MM.1S (cell line): ENCODE measurements at regions not wholly inside any gene's neighbourhood (a gene's known extent, or its start where the extent isn't known, plus 50 kb on each side); places are given as distances from the start of the nearest gene placed in this dataset.

Source experiments
- DNase-seq: peaks from one replicate; pipeline ENCODE4 v3.0.0-alpha.2; 2015
- H2AFZ ChIP-seq: fragments of 300-600 bp; sonication (generic); 2 replicates; pipeline ENCODE4 v1.6.0; 2016; ENCODE audit warnings: antibody characterized with exemption, low read length
- H3F3A ChIP-seq: fragments of 300-600 bp; sonication (generic); 2 replicates; pipeline ENCODE4 v1.6.1; 2016; ENCODE audit warnings: mild to moderate bottlenecking, antibody characterized with exemption, low read length, moderate library complexity, mixed read lengths; ENCODE audit not compliant: insufficient read depth
- H3K27ac ChIP-seq: fragments of 300-600 bp; sonication (generic); 2 replicates; pipeline ENCODE4 v1.5.1; 2016; ENCODE audit warnings: mild to moderate bottlenecking, low read length
- H3K27me3 ChIP-seq: fragments of 300-600 bp; sonication (generic); replicated peaks from 2 replicates; pipeline ENCODE4 v1.6.0; 2016; ENCODE audit warnings: low read length; ENCODE audit not compliant: insufficient read depth
- H3K36me3 ChIP-seq: fragments of 300-600 bp; sonication (generic); replicated peaks from 2 replicates; pipeline ENCODE4 v1.6.1; 2016; ENCODE audit warnings: mild to moderate bottlenecking, low read length, mixed read lengths; ENCODE audit not compliant: insufficient read depth
- H3K4me1 ChIP-seq: fragments of 300-600 bp; sonication (generic); 2 replicates; pipeline ENCODE4 v1.6.1; 2016; ENCODE audit warnings: low read length, mixed read lengths
- H3K4me2 ChIP-seq: fragments of 300-600 bp; sonication (generic); 2 replicates; pipeline ENCODE4 v1.6.0; 2016; ENCODE audit warnings: low read depth, low read length
- H3K4me3 ChIP-seq: fragments of 300-600 bp; sonication (generic); 2 replicates; pipeline ENCODE4 v1.5.1; 2016; ENCODE audit warnings: low read length, mixed read lengths
- H3K79me2 ChIP-seq: fragments of 300-600 bp; sonication (generic); 2 replicates; pipeline ENCODE4 v1.6.1; 2016; ENCODE audit warnings: mixed run types, low read length, mixed read lengths
- H3K9ac ChIP-seq: fragments of 300-600 bp; sonication (generic); 2 replicates; pipeline ENCODE4 v1.6.1; 2016; ENCODE audit warnings: low read length, mixed read lengths
- H3K9me2 ChIP-seq: fragments of 300-600 bp; sonication (generic); replicated peaks from 2 replicates; pipeline ENCODE4 v1.6.1; 2016; ENCODE audit warnings: mild to moderate bottlenecking, low read length, mixed read lengths; ENCODE audit not compliant: insufficient read depth
- H3K9me3 ChIP-seq: fragments of 300-600 bp; sonication (generic); replicated peaks from 2 replicates; pipeline ENCODE4 v1.6.1; 2016; ENCODE audit warnings: mild to moderate bottlenecking, low read length, mixed read lengths; ENCODE audit not compliant: insufficient read depth
- H4K20me1 ChIP-seq: fragments of 300-600 bp; sonication (generic); 2 replicates; pipeline ENCODE4 v1.6.1; 2016; ENCODE audit warnings: mild to moderate bottlenecking, low read length, moderate library complexity, mixed read lengths; ENCODE audit not compliant: insufficient read depth
- EZH2 ChIP-seq: fragments of 300-600 bp; sonication (generic); optimal IDR thresholded peaks from 2 replicates; pipeline ENCODE3; 2017; ENCODE audit warnings: low read depth, mild to moderate bottlenecking, antibody characterized with exemption, low read length, mixed read lengths
- EZH2phosphoT487 ChIP-seq: fragments of 300-600 bp; sonication (generic); IDR thresholded peaks from 2 replicates; pipeline ENCODE4 v1.6.1; 2018; ENCODE audit warnings: antibody characterized with exemption, low read length
- TF ChIP-seq, protein P1 (sequence below): fragments of 300-600 bp; sonication (generic); IDR thresholded peaks from 2 replicates; pipeline ENCODE4 v1.5.1; 2016; ENCODE audit warnings: antibody characterized with exemption, low read length, mixed read lengths

DNA sequence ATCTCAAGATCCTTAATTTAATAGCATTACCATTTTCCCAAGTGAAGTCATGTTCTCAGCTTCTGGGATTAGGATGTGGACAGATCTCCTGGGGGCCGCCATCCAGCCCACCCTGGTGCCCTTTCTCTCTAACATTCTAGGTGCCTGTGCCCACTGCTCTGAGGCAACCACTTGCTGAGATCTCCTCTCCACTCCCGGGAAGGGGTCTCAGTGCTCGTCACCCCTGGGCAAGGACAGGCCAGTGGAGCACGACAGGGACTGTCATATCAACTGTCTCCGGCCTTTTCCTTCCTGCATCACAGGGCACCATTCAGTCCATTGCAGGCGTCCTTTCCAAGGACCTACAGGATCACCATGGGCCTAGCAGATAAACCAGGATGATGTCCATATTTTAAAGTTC lies 304.8 kb downstream of the AJAP1 start:
- Histone ChIP-seq H3K27ac (no peak overlapping the region), H3K9ac (no peak overlapping the region), H3K4me2 (no peak overlapping the region), H4K20me1 (no peaks in the 10 kb centered on the region), H3K79me2 (no peaks in the 10 kb centered on the region), H3K36me3 (no peaks in the 10 kb centered on the region), H2AFZ (no peak overlapping the region), H3K27me3 (peaks cover 77% of the 10 kb centered on the region), H3K4me3 (no peak overlapping the region), H3K4me1 (no peaks in the 10 kb centered on the region), H3K9me2 (no peaks in the 10 kb centered on the region), H3F3A (no peaks in the 10 kb centered on the region), H3K9me3 (no peaks in the 10 kb centered on the region)
- no peak for DNase-seq
- TF ChIP-seq, protein P1, sequence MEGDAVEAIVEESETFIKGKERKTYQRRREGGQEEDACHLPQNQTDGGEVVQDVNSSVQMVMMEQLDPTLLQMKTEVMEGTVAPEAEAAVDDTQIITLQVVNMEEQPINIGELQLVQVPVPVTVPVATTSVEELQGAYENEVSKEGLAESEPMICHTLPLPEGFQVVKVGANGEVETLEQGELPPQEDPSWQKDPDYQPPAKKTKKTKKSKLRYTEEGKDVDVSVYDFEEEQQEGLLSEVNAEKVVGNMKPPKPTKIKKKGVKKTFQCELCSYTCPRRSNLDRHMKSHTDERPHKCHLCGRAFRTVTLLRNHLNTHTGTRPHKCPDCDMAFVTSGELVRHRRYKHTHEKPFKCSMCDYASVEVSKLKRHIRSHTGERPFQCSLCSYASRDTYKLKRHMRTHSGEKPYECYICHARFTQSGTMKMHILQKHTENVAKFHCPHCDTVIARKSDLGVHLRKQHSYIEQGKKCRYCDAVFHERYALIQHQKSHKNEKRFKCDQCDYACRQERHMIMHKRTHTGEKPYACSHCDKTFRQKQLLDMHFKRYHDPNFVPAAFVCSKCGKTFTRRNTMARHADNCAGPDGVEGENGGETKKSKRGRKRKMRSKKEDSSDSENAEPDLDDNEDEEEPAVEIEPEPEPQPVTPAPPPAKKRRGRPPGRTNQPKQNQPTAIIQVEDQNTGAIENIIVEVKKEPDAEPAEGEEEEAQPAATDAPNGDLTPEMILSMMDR: no peak
- TF ChIP-seq EZH2 (no peak), EZH2phosphoT487 (no peak)

GRCh38 chr1:4957027-4957426 lies 302.6 kb downstream of the AJAP1 start:
- H3K27me3 ChIP-seq: peaks cover 73% of the 10 kb centered on the region
- no peaks in the 10 kb centered on the region for H3K79me2 ChIP-seq
- no peak overlapping the region for H3K4me2 ChIP-seq
- H3K27ac ChIP-seq: no peak overlapping the region
- H3K9ac ChIP-seq: no peak overlapping the region
- H3K36me3 ChIP-seq: no peaks in the 10 kb centered on the region
- H4K20me1 ChIP-seq: no peaks in the 10 kb centered on the region
- H3K9me3 ChIP-seq: no peaks in the 10 kb centered on the region
- H3K9me2 ChIP-seq: no peaks in the 10 kb centered on the region
- no peak overlapping the region for H2AFZ ChIP-seq
- no peaks in the 10 kb centered on the region for H3K4me1 ChIP-seq
- no peaks in the 10 kb centered on the region for H3F3A ChIP-seq
- TF ChIP-seq, protein P1: no peak
- TF ChIP-seq EZH2phosphoT487 (no peak), EZH2 (no peak)
- no peak for DNase-seq
- H3K4me3 ChIP-seq: no peak overlapping the region

- TF ChIP-seq, protein P1: no peak
- TF ChIP-seq EZH2 (no peak), EZH2phosphoT487 (no peak)
- H3F3A ChIP-seq: no peaks in the 10 kb centered on the region
- H3K9me3 ChIP-seq: no peaks in the 10 kb centered on the region
Measured at GRCh38 chr1:4954392-4954791, 300.0 kb downstream of the AJAP1 start.

DNA sequence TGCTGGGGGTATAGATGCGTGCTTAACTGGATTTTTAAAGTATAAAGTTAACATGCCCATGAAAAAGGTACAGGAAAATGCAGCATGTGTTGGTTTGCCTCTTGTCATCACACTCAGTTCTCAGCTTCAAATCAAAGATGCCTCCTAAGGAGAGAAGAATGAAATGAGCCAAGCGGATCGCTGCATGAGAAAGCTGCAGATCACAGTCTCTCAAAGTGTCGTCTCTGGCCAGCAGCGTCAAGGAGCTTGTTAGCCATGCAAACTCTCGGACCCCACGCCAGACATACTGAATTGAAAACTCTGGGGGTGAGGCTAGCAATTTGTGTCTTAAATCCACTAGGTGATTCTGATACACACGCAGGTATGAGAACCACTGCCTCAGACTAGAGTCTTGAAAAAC lies 297.2 kb downstream of the AJAP1 start:
- H2AFZ ChIP-seq: no peak overlapping the region
- TF ChIP-seq, protein P1: no peak
- TF ChIP-seq EZH2 (no peak), EZH2phosphoT487 (no peak)
- no peak overlapping the region for H3K4me3 ChIP-seq
- H3K9me3 ChIP-seq: no peaks in the 10 kb centered on the region
- no peaks in the 10 kb centered on the region for H3K9me2 ChIP-seq
- H3F3A ChIP-seq: no peaks in the 10 kb centered on the region
- no peaks in the 10 kb centered on the region for H3K79me2 ChIP-seq
- no peak overlapping the region for H3K9ac ChIP-seq
- H3K27ac ChIP-seq: no peak overlapping the region
- H3K4me2 ChIP-seq: no peak overlapping the region
- H3K36me3 ChIP-seq: no peaks in the 10 kb centered on the region
- H3K27me3 ChIP-seq: peaks cover 35% of the 10 kb centered on the region
- no peaks in the 10 kb centered on the region for H3K4me1 ChIP-seq
- no peaks in the 10 kb centered on the region for H4K20me1 ChIP-seq
- DNase-seq: no peak

More at GRCh38 chr1:4954392-4954791, 300.0 kb downstream of the AJAP1 start:
- Histone ChIP-seq H3K9me2 (no peaks in the 10 kb centered on the region), H3K27me3 (peaks cover 50% of the 10 kb centered on the region), H3K4me2 (no peak overlapping the region), H3K4me1 (no peaks in the 10 kb centered on the region), H3K9ac (no peak overlapping the region), H4K20me1 (no peaks in the 10 kb centered on the region), H3K27ac (no peak overlapping the region), H3K79me2 (no peaks in the 10 kb centered on the region), H3K36me3 (no peaks in the 10 kb centered on the region), H3K4me3 (no peak overlapping the region), H2AFZ (no peak overlapping the region)
- DNase-seq: no peak
